Anterior cingulate cortex (tissue), 58 donors: ENCODE measurements at regions not wholly inside any gene's neighbourhood (a gene's known extent, or its start where the extent isn't known, plus 50 kb on each side); places are given as distances from the start of the nearest gene placed in this dataset.
"Not testable (repeated sequence)": the region's sequence is repeated elsewhere in the genome, so short reads cannot be mapped to it uniquely, and the experiment has no call there.

Source experiments
- DNase-seq, 58 donors: peaks; one replicate each; lab custom pipeline; 2025; lab: John Stamatoyannopoulos, UW

GRCh38 chr18:29960539-29960938 is 1082.0 kb downstream of the DSC3 start:
- no peak for DNase-seq

DNA sequence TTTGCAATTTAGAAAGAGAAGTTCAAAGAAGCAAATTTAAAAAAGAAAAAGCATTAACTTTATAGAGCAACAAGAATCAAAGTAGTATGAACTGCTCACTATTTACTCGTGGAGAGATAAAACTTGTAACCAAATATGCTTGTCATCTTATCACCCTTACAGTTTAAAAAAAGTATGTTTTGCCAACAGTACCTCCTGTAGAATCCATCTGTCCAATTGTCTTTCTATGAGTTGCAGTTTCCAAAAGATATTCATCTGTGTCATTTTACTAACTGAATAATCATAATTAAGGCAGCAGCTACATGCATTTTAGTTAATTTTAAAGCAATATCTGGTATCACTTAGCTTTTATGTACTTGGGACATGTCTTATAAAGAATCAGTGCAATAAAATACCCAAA is 1112.3 kb downstream of the DSC3 start:
- DNase-seq, result no peak

GRCh38 chr18:29928081-29928480 is 1114.5 kb downstream of the DSC3 start:
- DNase-seq, result peak in 8 of 58 donors; percentile 1 to 27 (median 6)

DNA sequence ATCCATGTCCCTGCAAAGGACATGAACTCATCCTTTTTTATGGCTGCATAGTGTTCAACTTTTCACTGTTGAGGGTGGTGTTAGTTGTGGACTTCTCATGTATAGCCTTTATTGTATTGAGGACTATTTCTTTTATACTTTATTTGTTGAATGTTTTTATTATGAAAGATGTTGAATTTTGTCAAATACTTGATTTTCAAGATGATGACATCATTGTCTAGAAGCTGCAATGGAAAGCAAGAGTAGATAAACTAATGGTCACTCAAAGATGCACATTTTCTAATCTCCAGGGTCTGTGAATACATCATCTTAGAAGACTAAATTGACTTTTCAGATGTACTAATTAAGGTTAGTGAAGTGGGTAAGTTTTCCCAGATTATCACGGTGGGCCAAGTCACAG is 1117.0 kb downstream of the DSC3 start:
- no peak for DNase-seq

- DNase-seq, result no peak
Measured at GRCh38 chr18:29912351-29912750, 1130.2 kb downstream of the DSC3 start.

GRCh38 chr18:29892960-29893558 is 1149.5 kb downstream of the DSC3 start:
- DNase-seq, result no peak

- DNase-seq, result no peak
Measured at GRCh38 chr18:29883114-29883513, 1159.4 kb downstream of the DSC3 start.

DNA sequence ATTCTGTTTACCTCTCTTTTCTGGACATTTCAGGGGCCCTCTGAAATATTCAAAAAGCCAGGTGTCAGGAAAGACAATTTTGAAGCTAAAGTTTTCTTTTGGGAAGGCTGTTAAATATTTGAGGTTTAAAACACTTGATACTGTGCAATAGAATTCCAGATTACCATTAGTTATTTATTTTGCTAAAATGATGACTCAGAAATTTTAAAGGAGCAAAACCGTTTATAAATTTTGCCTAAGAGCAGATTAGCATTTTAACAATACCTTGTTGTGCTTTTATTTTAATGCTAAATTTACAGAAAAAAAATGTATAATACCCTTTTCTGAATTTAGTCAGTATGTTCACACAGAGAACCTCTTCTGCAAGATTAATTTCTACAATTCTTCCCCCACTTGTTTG is 1159.9 kb downstream of the DSC3 start:
- DNase-seq, result no peak

DNA sequence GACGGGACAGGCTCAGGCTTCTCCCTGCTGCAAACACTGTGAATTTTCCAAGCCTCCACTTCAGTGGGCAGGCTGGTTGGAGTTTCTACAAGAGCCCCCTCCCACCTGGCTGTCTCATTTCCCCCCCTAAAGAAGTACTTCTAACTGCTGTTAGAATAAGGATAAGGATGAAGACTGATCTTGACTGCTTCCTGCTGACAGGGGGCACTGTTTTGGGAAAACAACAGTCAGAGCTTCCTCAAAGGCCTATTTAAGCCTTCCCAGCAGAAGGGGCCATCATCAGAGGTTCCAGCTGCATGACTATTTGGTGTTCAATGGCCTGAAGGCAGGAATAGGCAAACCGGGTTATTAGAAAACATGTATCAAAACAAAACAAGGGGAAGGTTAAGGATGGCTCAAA is 1162.8 kb downstream of the DSC3 start:
- DNase-seq, result no peak

GRCh38 chr18:29874519-29875098 is 1167.9 kb downstream of the DSC3 start:
- peak in 2 of 58 donors; percentile 7 for DNase-seq

DNA sequence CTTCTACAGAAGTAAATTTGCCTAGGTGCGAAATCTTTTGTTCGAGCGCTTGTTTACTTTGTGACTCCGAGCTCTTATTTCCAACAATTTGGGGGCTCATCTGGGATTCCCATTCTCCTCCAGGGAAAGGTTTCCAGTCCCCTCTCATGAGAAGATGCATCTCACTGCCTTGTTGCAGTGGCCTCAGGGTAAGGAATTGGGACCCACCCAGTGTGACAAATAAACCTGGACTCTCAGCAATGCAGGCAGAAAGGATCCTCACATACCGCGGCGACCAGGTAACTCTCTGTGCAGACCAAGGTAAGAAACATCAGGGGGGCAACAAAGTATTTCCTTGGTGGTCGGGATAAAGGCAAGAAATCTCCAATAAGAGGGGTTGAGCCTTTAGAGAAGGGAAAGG is 1169.3 kb downstream of the DSC3 start:
- no peak for DNase-seq

DNA sequence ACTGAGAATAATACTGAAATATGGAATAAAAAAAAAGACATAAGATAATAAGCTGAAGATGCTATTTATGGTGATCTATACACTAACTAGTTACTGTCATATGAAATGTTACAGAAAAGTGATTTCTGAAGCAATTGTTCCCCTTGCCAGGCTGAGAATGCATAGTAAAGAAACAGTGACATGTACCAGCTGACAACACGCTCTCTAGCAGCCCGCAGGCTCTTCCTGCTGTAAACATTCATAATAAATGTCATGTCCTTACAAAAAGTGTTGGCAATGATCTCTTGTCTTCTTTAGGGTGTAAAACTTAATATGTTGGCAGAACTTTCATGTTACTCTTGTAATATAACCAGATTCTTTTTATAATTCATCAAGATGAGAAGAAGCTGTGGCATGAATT is 1171.3 kb downstream of the DSC3 start:
- DNase-seq, result no peak

DNA sequence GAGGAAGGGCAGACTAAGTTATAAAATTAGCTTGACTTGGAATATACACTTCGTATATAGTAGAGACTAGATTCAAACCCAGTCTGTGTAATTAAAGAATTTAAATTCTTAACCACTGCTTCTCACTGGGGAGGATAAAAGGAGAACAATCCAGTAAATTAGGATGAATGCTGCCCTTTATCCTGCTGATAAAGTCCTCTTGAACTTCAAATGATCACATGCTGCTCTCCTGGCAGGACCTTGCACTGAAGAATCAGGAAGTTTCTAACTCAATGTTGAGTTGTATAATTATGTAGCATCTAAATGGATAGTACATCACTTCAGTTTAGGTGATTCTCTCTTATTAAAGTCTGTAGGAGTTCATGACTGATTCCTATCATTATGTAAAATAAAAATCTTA is 1179.7 kb downstream of the DSC3 start:
- no peak for DNase-seq

DNA sequence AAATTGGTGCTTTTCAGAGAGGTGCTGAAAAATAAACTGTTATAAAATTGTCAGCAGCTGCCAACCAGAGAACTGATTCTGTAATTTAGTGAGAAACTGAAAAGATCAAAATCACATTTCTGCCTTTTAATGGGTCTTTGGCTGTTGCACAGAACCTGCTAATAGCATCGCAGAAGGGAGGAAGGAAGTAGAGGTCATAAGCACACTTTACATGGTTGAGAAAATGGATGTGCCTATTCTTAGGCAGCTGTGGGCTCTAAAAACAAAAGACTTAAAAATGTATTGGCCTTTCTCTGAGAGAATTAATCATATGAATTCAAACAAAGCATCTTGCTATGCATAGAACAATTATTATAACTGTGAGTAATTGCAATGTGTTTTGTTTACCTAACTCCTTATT is 1186.9 kb downstream of the DSC3 start:
- DNase-seq, result no peak

GRCh38 chr18:29853126-29853525 is 1189.4 kb downstream of the DSC3 start:
- no peak for DNase-seq

DNA sequence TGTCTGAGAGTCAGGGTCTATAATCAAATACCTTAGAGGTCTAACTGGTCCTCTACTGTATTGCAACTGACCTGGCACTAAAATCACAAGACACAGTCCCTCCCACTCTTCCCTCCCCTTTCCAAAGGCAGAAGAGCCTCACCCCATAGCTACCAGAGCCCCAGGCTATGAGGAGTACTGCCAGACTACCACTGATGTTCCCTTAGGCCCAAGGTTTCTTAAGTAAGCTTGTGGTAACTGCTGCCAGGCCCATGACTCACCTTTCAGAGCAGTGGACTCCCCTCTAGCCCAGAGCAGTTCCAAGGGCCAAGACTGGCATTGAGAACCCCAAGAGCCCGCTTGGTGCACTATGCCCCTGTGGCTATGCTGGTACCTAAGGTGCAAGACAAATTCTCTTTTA is 1193.4 kb downstream of the DSC3 start:
- no peak for DNase-seq

- DNase-seq, result no peak
Measured at GRCh38 chr18:29841631-29842030, 1200.9 kb downstream of the DSC3 start.

DNA sequence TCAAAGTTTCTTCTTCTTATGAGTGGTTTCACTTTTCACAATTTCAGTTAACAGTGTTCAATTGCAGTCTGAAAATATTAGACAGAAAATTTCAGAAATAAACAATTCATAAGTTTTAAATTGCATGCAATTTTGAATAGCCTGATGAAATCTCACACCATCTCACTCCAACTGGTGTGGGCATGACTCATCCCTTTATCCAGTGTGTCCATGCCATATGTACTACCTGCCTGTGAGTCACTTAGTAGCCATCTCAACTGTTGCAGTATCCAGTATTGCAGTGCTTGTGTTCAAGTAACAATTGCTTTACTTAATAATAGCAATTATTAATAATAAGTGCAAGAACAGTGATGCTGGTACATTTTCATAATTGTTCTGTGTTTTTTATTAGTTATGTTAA is 1202.5 kb downstream of the DSC3 start:
- no peak for DNase-seq

DNA sequence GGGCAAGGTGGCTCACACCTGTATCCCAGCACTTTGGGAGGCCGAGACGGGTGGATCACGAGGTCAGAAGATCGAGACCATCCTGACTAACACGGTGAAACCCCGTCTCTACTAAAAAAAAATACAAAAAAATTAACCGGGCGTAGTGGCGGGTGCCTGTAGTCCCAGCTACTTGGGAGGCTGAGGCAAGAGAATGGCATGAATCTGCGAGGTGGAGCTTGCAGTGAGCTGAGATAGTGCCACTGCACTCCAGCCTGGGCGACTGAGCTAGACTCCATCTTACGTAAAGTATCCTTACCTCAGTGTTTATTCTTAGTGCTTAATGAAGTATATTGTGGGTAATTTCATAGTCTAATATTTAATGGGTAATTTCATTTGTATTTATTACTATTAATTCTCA is 1203.6 kb downstream of the DSC3 start:
- not testable (repeated sequence) for DNase-seq

- DNase-seq, result no peak
Measured at GRCh38 chr18:29838556-29838955, 1204.0 kb downstream of the DSC3 start.

DNA sequence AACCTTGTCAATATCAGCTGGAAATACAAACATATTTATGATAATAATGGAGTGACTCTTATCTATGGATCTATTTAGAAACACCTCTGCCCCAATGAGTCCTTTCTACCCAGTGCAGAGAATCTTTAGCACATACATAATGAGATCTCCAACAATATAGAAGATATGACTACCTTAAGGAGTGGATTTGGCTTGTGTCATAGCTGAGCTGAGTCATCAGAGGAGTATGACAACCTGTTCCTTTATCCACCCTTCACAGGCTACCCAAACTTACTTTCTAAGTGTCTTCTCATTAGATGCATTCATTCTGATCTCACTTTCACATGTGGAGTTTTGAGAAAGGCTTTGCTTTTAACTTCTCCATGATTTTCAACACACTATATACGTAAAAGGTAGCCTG is 1218.9 kb downstream of the DSC3 start:
- no peak for DNase-seq

DNA sequence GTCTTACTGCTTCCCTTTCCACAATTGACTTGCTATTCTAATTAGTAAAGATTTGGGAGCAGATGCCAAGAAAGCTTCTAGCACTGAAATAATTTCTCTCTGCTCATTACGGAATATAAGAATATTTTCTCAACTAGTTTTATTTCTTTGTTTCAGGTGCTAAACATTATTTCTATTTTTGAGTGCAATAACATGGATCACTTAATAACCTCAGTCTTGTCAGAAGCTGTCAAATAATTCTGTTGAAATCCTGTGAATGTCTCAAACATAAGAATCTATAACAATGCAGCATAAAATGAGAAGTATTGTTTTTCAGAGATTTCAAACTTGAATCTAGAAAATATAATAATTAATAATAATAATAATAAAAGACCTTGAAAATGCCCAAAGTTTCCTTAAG is 1221.0 kb downstream of the DSC3 start:
- DNase-seq, result no peak

GRCh38 chr18:29811519-29811918 is 1231.0 kb downstream of the DSC3 start:
- DNase-seq, result no peak
